ACC112 (cell line): ENCODE measurements at regions not wholly inside any gene's neighbourhood (a gene's known extent, or its start where the extent isn't known, plus 50 kb on each side); places are given as distances from the start of the nearest gene placed in this dataset.
"Not testable (repeated sequence)": the region's sequence is repeated elsewhere in the genome, so short reads cannot be mapped to it uniquely, and the experiment has no call there.

Source experiments
- H2AFZ ChIP-seq: fragments of 200-600 bp; sonication (generic); one replicate; pipeline ENCODE4 v1.6.0; 2017; ENCODE audit warnings: antibody characterized with exemption, low read length; ENCODE audit not compliant: unreplicated experiment
- H3K27ac ChIP-seq: fragments of 200-600 bp; sonication (generic); 2 replicates; pipeline ENCODE4 v1.5.1; 2014; ENCODE audit warnings: low read depth, mild to moderate bottlenecking, antibody characterized with exemption, low read length, moderate library complexity
- H3K27me3 ChIP-seq: fragments of 200-600 bp; sonication (generic); 2 replicates; pipeline ENCODE4 v1.6.1; 2014; ENCODE audit warnings: mild to moderate bottlenecking, antibody characterized with exemption, low read length, moderate library complexity, mixed read lengths; ENCODE audit not compliant: insufficient read depth
- H3K36me3 ChIP-seq: fragments of 200-600 bp; sonication (generic); 2 replicates; pipeline ENCODE4 v1.6.1; 2016; ENCODE audit warnings: mild to moderate bottlenecking, antibody characterized with exemption, low read length, moderate library complexity, mixed read lengths; ENCODE audit not compliant: insufficient read depth
- H3K4me1 ChIP-seq: fragments of 200-600 bp; sonication (generic); one replicate; pipeline ENCODE4 v1.6.1; 2016; ENCODE audit warnings: low read length, mixed read lengths; ENCODE audit not compliant: insufficient read depth, unreplicated experiment, control insufficient read depth
- H3K4me3 ChIP-seq: fragments of 200-600 bp; sonication (generic); 2 replicates; pipeline ENCODE4 v1.5.1; 2014; ENCODE audit warnings: mild to moderate bottlenecking, low read depth, low read length
- H3K79me2 ChIP-seq: fragments of 200-600 bp; sonication (generic); one replicate; pipeline ENCODE4 v1.6.0; 2016; ENCODE audit warnings: low read length; ENCODE audit not compliant: control insufficient read depth, unreplicated experiment, insufficient read depth

DNA sequence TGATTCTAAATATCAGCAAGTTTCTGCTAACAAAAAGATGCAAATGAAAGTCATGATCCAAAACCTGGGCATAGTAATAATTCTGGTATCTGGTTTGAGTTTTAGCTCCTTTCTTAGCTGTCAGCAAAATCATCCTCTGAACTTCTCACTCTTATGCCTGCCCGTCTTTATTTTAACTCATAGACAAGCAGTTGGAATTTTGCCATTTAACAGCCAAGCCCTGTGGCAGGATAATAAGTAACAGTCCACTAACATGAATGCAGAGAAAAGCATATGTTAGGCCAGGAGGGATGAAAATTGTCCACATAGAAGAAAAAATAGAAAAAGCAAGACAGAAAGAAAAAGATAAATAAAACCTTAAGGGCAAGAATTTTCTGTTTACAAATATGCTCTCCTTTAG, 170.0 kb upstream of the LAMA2 start:
- Histone ChIP-seq H3K36me3 (no peaks in the 10 kb centered on the region), H2AFZ (peak overlapping the region; percentile 82), H3K27ac (no peak overlapping the region), H3K79me2 (no peaks in the 10 kb centered on the region), H3K27me3 (no peaks in the 10 kb centered on the region), H3K4me1 (peaks cover 13% of the 10 kb centered on the region), H3K4me3 (0 out of 2 replicates have a peak overlapping the region, but pooled peaks have one; percentile 11)

GRCh38 chr6:128711149-128711548, 171.8 kb upstream of the LAMA2 start:
- no peaks in the 10 kb centered on the region for H3K36me3 ChIP-seq
- no peak overlapping the region for H3K27ac ChIP-seq
- peaks cover 13% of the 10 kb centered on the region for H3K4me1 ChIP-seq
- no peaks in the 10 kb centered on the region for H3K79me2 ChIP-seq
- no peaks in the 10 kb centered on the region for H3K27me3 ChIP-seq
- no peak overlapping the region for H3K4me3 ChIP-seq
- no peak overlapping the region for H2AFZ ChIP-seq

- peaks cover 13% of the 10 kb centered on the region for H3K4me1 ChIP-seq
- peak overlapping the region; percentile 48 for H2AFZ ChIP-seq
- H3K27ac ChIP-seq = no peak overlapping the region
- no peak overlapping the region for H3K4me3 ChIP-seq
- H3K27me3 ChIP-seq = no peaks in the 10 kb centered on the region
- H3K36me3 ChIP-seq = no peaks in the 10 kb centered on the region
- H3K79me2 ChIP-seq = no peaks in the 10 kb centered on the region
Measured at GRCh38 chr6:128710315-128710714, 172.6 kb upstream of the LAMA2 start.

DNA sequence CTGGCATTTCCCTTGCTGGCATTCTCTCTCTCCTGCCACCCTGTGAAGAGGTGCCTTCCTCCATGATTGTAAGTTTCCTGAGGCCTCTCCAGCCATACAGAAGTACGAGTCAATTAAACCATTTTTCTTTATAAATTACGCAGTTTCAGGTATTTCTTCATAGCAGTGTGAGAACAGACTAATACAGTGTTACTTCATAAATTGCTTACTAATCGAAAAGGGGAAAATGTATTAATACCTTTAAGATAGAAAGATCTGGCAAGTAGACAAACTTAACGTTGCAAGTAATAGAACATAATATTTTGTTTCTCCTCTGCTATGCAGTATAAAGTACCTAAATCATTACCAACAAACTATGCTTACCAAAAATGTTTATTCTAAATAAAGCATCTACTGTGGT, 178.3 kb upstream of the LAMA2 start:
- Histone ChIP-seq H3K27ac (no peak overlapping the region), H3K4me3 (no peak overlapping the region), H3K4me1 (no peaks in the 10 kb centered on the region), H3K36me3 (no peaks in the 10 kb centered on the region), H3K79me2 (no peaks in the 10 kb centered on the region), H3K27me3 (no peaks in the 10 kb centered on the region), H2AFZ (no peak overlapping the region)

DNA sequence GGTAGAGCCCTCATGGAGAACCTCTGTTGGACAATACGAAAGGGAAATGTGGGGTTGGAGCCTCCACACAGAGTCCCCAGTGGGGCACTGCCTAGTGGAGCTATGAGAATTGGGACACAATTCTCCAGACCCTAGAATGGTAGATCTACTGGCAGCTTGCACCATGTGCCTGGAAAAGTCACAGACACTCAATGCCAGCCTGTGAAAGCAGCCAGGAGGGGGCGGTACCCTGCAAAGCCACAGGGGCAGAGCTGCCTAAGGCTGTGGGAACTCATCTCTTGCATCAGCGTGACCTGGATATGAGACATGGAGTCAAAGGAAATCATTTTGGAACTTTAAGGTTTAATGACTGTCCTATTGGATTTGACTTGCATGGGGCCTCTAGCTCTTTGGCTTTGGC, 179.1 kb upstream of the LAMA2 start:
- not testable (repeated sequence) for H3K4me3 ChIP-seq, H3K27ac ChIP-seq, H3K27me3 ChIP-seq, H3K36me3 ChIP-seq, H3K79me2 ChIP-seq, H3K4me1 ChIP-seq, H2AFZ ChIP-seq

GRCh38 chr6:128696691-128697689, 176.6 kb upstream of the PTPRK start:
- Histone ChIP-seq H2AFZ (peak overlapping the region; percentile 35), H3K4me1 (peaks cover 13% of the 10 kb centered on the region), H3K27me3 (no peaks in the 10 kb centered on the region), H3K27ac (peak overlapping the region; percentile 29; the same call in 1 of the 2 replicates), H3K4me3 (no peak overlapping the region), H3K36me3 (no peaks in the 10 kb centered on the region), H3K79me2 (no peaks in the 10 kb centered on the region)

GRCh38 chr6:128694303-128695009, 174.1 kb upstream of the PTPRK start:
- H2AFZ ChIP-seq = peak overlapping the region; percentile 91
- no peaks in the 10 kb centered on the region for H3K27me3 ChIP-seq
- no peak overlapping the region for H3K4me3 ChIP-seq
- no peak overlapping the region for H3K27ac ChIP-seq
- no peaks in the 10 kb centered on the region for H3K79me2 ChIP-seq
- H3K4me1 ChIP-seq = peaks cover 13% of the 10 kb centered on the region
- H3K36me3 ChIP-seq = no peaks in the 10 kb centered on the region

DNA sequence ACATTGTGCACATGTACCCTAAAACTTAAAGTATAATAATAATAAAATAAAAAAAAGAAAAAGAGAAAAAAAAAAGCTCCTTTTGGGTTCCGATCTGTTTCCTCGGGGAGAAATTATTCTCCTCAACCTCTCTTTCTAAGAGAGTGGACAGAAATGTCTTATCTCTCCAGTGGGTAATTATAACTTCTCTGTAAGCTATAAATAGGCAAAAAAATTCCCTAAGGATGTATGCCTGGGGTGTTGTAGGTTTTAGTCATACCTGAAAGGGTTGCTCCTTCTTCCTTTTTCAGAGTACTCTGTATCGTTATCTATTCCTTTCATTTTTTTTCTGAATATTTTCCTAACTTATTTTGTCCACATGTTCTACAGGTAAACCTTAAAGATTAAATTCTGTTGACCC, 169.7 kb upstream of the PTPRK start:
- Histone ChIP-seq H2AFZ (no peak overlapping the region), H3K27me3 (no peaks in the 10 kb centered on the region), H3K79me2 (no peaks in the 10 kb centered on the region), H3K4me3 (no peak overlapping the region), H3K27ac (no peak overlapping the region), H3K4me1 (no peaks in the 10 kb centered on the region), H3K36me3 (no peaks in the 10 kb centered on the region)

GRCh38 chr6:128686084-128686483, 165.7 kb upstream of the PTPRK start:
- no peak overlapping the region for H3K4me3 ChIP-seq
- H3K36me3 ChIP-seq = no peaks in the 10 kb centered on the region
- no peaks in the 10 kb centered on the region for H3K79me2 ChIP-seq
- no peaks in the 10 kb centered on the region for H3K27me3 ChIP-seq
- H2AFZ ChIP-seq = no peak overlapping the region
- H3K4me1 ChIP-seq = no peaks in the 10 kb centered on the region
- no peak overlapping the region for H3K27ac ChIP-seq

- Histone ChIP-seq H3K4me1 (no peaks in the 10 kb centered on the region), H3K27ac (no peak overlapping the region), H3K27me3 (no peaks in the 10 kb centered on the region), H3K4me3 (no peak overlapping the region), H3K36me3 (no peaks in the 10 kb centered on the region), H3K79me2 (no peaks in the 10 kb centered on the region), H2AFZ (no peak overlapping the region)
Measured at GRCh38 chr6:128676456-128676855, 156.1 kb upstream of the PTPRK start.
